IPS-NIHi7 (cell line): ENCODE measurements at regions not wholly inside any gene's neighbourhood (a gene's known extent, or its start where the extent isn't known, plus 50 kb on each side); places are given as distances from the start of the nearest gene placed in this dataset.
"Not testable (repeated sequence)": the region's sequence is repeated elsewhere in the genome, so short reads cannot be mapped to it uniquely, and the experiment has no call there.

Experiments used
- DNase-seq: peaks from one replicate; pipeline ENCODE4 v3.0.0; 2012; ENCODE audit warnings: mixed read lengths; ENCODE audit errors: extremely low spot score

- peak; percentile 33 for DNase-seq
Measured at GRCh38 chr9:103397868-103398600, 402.9 kb downstream of the CYLC2 start.

GRCh38 chr9:103399535-103399934, 404.4 kb downstream of the CYLC2 start:
- DNase-seq: no peak

GRCh38 chr9:103407260-103407659, 412.1 kb downstream of the CYLC2 start:
- DNase-seq: no peak

GRCh38 chr9:103410059-103410458, 414.9 kb downstream of the CYLC2 start:
- DNase-seq: no peak

- DNase-seq: no peak
Measured at GRCh38 chr9:103427696-103428095, 432.6 kb downstream of the CYLC2 start.

GRCh38 chr9:103430469-103430868, 435.3 kb downstream of the CYLC2 start:
- no peak for DNase-seq

- DNase-seq: no peak
Measured at GRCh38 chr9:103431809-103432208, 436.7 kb downstream of the CYLC2 start.

GRCh38 chr9:103444176-103444575, 449.0 kb downstream of the CYLC2 start:
- no peak for DNase-seq

- DNase-seq: no peak
Measured at GRCh38 chr9:103458826-103459225, 463.7 kb downstream of the CYLC2 start.

GRCh38 chr9:103471241-103471640, 476.1 kb downstream of the CYLC2 start:
- no peak for DNase-seq

- no peak for DNase-seq
Measured at GRCh38 chr9:103474156-103474555, 479.0 kb downstream of the CYLC2 start.

GRCh38 chr9:103483471-103484096, 488.5 kb downstream of the CYLC2 start:
- no peak for DNase-seq

- no peak for DNase-seq
Measured at GRCh38 chr9:103485138-103485537, 490.0 kb downstream of the CYLC2 start.

- no peak for DNase-seq
Measured at GRCh38 chr9:103514767-103515166, 519.6 kb downstream of the CYLC2 start.

GRCh38 chr9:103522409-103522808, 527.3 kb downstream of the CYLC2 start:
- no peak for DNase-seq

- DNase-seq: no peak
Measured at GRCh38 chr9:103530934-103531333, 535.8 kb downstream of the CYLC2 start.

- no peak for DNase-seq
Measured at GRCh38 chr9:103533318-103533717, 538.2 kb downstream of the CYLC2 start.

- DNase-seq: no peak
Measured at GRCh38 chr9:103537426-103537825, 542.3 kb downstream of the CYLC2 start.

- DNase-seq: no peak
Measured at GRCh38 chr9:103545260-103545659, 548.8 kb upstream of the SMC2 start.

- no peak for DNase-seq
Measured at GRCh38 chr9:103552712-103553111, 541.4 kb upstream of the SMC2 start.

- DNase-seq: no peak
Measured at GRCh38 chr9:103574056-103574455, 520.1 kb upstream of the SMC2 start.

- DNase-seq: no peak
Measured at GRCh38 chr9:103586721-103587120, 507.4 kb upstream of the SMC2 start.

- DNase-seq: no peak
Measured at GRCh38 chr9:103601287-103601686, 492.8 kb upstream of the SMC2 start.

GRCh38 chr9:103611950-103612349, 482.2 kb upstream of the SMC2 start:
- not testable (repeated sequence) for DNase-seq
